Ovary (tissue), 7 donors: ENCODE measurements at regions not wholly inside any gene's neighbourhood (a gene's known extent, or its start where the extent isn't known, plus 50 kb on each side); places are given as distances from the start of the nearest gene placed in this dataset.

ENCODE experiments used
- DNase-seq, 5 donors: peaks; one replicate each; pipeline ENCODE4 v3.0.0-alpha.2; 2019 to 2020
- H3K27ac ChIP-seq, 2 donors: fragments of 200-600 bp; one replicate each; pipeline versions ENCODE4 v1.5.1 to v1.8.0; 2019 to 2022
- H3K27me3 ChIP-seq: fragments of 200-600 bp; one replicate; pipeline ENCODE4 v1.8.0; 2022
- H3K36me3 ChIP-seq: fragments of 200-600 bp; sonication (generic); one replicate; pipeline ENCODE4 v1.5.1; 2019
- H3K4me1 ChIP-seq: one replicate; pipeline ENCODE4 v1.8.1; 2013; ENCODE audit warnings: mild to moderate bottlenecking, moderate library complexity; ENCODE audit not compliant: insufficient read depth
- H3K4me3 ChIP-seq: fragments of 200-600 bp; sonication (generic); one replicate; pipeline ENCODE4 v1.5.1; 2017
- H3K9me3 ChIP-seq, 2 donors: fragments of 200-600 bp in 1 of 2; sonication (generic) in 1 of 2; one replicate each; pipeline versions ENCODE4 v1.5.1 to v1.8.1; 2013 to 2019; ENCODE audit warnings: mild to moderate bottlenecking in 1 of 2, moderate library complexity in 1 of 2
- EP300 ChIP-seq: sonication (generic); formaldehyde crosslinking; IDR thresholded peaks from one replicate; pipeline ENCODE4 v1.6.1; 2017; ENCODE audit warnings: antibody characterized with exemption
- POLR2A ChIP-seq: fragments of 450-650 bp; IDR thresholded peaks from one replicate; pipeline ENCODE4 v1.6.1; 2017; ENCODE audit warnings: antibody characterized with exemption, mild to moderate bottlenecking, moderate library complexity
- WGBS, 3 donors: extraction: QIAGEN DNeasy Blood & Tissue Kit in 1 of 3; methylation state at CpG; one replicate each; pipeline versions ENCODE4 v1.1.5 to v1.1.7; 2013 to 2017; 5-methylcytosine and 5-hydroxymethylcytosine counted together
- intact Hi-C, 4 donors: fragments of 100-400 bp; cut with DNase I; formaldehyde crosslinking; loops; one replicate each; pipeline versions ENCODE4 v1.11.0 to v1.15.1; 2022 to 2023
- TF ChIP-seq, protein P1 (sequence below), 3 donors: fragments of 450-650 bp in 2 of 3; fragments of 200-600 bp in 1 of 3; IDR thresholded peaks; one replicate each; pipeline versions ENCODE4 v1.5.1 to v1.8.0; 2016 to 2022; ENCODE audit warnings: antibody characterized with exemption in 3 of 3, mild to moderate bottlenecking in 1 of 3
- donor health status: DM: no; HTN: no; CAD: no; lungs with moderate emphysema.
- donor health status: DM: no; HTN: no; CAD: no.
- donor health status: Bipolar disorder and iron deficiency.
- donor health status: DM: no; HTN: no; CAD: no.
- donor health status: DM: yes; HTN: yes; CAD: no.

DNA sequence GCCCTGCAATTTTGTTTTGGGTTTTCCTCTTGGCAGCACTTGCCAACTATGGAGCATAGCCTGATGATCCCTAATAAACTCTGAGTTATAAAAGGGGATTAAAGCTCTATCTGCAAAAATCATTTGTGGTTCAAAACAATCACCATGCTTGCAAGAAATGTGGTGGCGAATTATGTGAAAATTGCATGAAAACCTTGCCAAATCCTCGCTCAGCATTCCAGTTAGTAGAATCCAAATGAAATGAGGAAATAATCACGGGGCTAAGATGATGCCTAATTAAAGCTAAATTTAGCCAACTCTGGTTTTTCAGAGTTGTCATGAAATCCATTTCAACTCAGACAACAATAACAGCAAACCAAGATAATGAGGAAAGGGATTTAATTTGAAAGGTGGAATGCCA, 73.0 kb upstream of the PROK2 start:
- Histone ChIP-seq H3K4me1 (no peaks in the 10 kb centered on the region), H3K27ac (no peak overlapping the region), H3K9me3 (peaks cover 0 to 9% of the 10 kb centered on the region in 2 donors), H3K36me3 (no peaks in the 10 kb centered on the region), H3K4me3 (no peak overlapping the region), H3K27me3 (no peaks in the 10 kb centered on the region)
- intact Hi-C loops, result no loop called here
- WGBS, 3 donors, result 37 to 43% (median 40%) methylated on average over 3 of the region's 3 CpGs
- no peak for TF ChIP-seq EP300
- TF ChIP-seq, protein P1, sequence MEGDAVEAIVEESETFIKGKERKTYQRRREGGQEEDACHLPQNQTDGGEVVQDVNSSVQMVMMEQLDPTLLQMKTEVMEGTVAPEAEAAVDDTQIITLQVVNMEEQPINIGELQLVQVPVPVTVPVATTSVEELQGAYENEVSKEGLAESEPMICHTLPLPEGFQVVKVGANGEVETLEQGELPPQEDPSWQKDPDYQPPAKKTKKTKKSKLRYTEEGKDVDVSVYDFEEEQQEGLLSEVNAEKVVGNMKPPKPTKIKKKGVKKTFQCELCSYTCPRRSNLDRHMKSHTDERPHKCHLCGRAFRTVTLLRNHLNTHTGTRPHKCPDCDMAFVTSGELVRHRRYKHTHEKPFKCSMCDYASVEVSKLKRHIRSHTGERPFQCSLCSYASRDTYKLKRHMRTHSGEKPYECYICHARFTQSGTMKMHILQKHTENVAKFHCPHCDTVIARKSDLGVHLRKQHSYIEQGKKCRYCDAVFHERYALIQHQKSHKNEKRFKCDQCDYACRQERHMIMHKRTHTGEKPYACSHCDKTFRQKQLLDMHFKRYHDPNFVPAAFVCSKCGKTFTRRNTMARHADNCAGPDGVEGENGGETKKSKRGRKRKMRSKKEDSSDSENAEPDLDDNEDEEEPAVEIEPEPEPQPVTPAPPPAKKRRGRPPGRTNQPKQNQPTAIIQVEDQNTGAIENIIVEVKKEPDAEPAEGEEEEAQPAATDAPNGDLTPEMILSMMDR (IDR thresholded peaks at IDR 0.05), result no peak
- TF ChIP-seq POLR2A, result no peak
- DNase-seq, result no peak

DNA sequence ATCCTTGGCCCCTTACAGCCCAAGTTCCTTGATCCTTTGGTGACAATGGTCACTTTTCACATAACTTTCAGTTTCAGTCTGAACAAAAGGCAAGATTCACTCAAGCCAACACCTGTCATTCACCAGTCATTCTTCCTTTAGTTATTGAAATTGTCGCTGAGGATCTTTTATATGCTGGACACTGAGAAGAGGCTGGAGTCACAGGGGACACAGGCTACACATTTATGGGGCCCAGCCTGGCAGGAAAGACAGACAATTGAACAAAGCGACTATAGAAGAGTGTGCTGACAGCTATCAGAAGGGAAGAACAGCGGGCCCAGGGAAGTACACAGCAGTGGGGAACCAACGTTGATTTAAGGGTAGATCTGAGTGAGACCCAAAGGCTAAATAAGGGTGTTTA, 69.8 kb upstream of the PROK2 start:
- WGBS, 3 donors, result 92 to 94% (median 93%) methylated on average over 4 of the region's 4 CpGs
- intact Hi-C loops, result no loop called here
- no peaks in the 10 kb centered on the region for H3K4me1 ChIP-seq
- no peak overlapping the region for H3K4me3 ChIP-seq
- no peak for DNase-seq
- no peaks in the 10 kb centered on the region for H3K36me3 ChIP-seq
- no peaks in the 10 kb centered on the region for H3K27me3 ChIP-seq
- H3K9me3 ChIP-seq, result no peaks in the 10 kb centered on the region
- no peak for TF ChIP-seq EP300
- TF ChIP-seq POLR2A, result no peak
- TF ChIP-seq, protein P1 (IDR thresholded peaks at IDR 0.05), result no peak
- no peak overlapping the region for H3K27ac ChIP-seq

DNA sequence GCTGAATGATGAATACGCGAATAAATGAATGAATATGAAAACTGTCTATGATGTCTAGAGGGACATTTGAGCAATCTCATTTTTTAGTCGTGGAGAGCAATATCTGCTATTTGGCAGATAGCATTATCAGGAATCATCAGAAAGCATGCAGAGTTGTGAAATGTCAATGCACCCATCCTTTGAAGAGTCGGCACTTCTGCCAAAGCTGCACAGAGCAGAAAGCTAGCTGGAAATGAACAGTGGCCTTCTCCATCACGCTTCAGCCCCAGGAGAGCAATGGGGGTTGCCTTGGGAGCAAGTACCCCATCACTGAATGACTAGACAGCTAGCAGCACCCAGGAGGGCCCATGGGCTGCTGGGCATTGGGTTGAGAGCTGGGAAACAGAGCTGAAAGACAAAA, 69.1 kb upstream of the PROK2 start:
- no peak for DNase-seq
- H3K4me3 ChIP-seq, result no peak overlapping the region
- H3K27ac ChIP-seq, result no peak overlapping the region
- intact Hi-C loops, result no loop called here
- no peaks in the 10 kb centered on the region for H3K27me3 ChIP-seq
- H3K36me3 ChIP-seq, result no peaks in the 10 kb centered on the region
- no peaks in the 10 kb centered on the region for H3K4me1 ChIP-seq
- H3K9me3 ChIP-seq, result no peaks in the 10 kb centered on the region
- WGBS, 3 donors, result 67 to 74% (median 74%) methylated on average over 5 of the region's 5 CpGs
- TF ChIP-seq, protein P1 (IDR thresholded peaks at IDR 0.05), result no peak
- TF ChIP-seq POLR2A (no peak), EP300 (no peak)

DNA sequence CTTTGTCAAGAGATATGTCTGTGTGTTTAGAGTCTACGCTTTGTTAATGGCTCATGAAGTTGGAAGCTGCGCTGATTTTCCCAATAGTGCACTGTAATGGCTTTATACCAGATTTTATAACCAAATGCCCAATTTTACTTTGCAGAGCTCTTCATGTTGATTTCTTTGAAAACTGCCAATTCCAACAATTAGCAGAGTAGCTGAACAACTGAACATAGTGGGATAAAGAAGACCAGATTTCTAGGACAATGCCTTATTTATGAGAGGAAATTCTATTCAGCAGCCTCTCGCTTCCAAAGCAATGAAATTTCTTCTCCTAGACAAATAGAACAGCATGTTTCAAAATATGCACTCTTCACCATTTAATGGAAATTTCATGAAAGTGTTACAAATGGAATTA, 66.9 kb upstream of the PROK2 start:
- DNase-seq, result no peak
- Histone ChIP-seq H3K9me3 (no peaks in the 10 kb centered on the region), H3K4me1 (no peaks in the 10 kb centered on the region), H3K27ac (no peak overlapping the region), H3K27me3 (no peaks in the 10 kb centered on the region), H3K36me3 (no peaks in the 10 kb centered on the region), H3K4me3 (no peak overlapping the region)
- WGBS, 3 donors, result 94 to 95% (median 95%) methylated on average over 3 of the region's 3 CpGs
- intact Hi-C loops, result no loop called here
- TF ChIP-seq EP300 (no peak), POLR2A (no peak)
- TF ChIP-seq, protein P1 (IDR thresholded peaks at IDR 0.05), result no peak

DNA sequence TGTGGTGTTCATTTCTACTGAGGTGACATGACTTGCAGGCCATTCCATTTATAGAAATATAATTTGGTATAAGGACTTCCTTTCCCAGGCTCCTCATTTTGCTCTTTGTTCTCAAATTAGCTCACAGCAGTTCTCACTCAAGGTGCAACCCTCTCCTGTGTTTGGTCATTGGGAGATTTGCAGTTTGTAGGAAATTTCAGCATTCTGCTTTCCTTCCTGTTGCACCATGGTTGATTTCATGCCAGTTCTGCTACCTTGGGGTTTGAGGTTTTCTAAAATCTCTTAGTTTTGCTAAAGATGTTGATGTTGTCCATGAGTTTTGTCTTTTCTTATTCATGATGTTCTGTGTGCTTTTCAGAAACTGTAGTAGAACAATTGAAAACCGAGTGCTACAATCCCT, 65.7 kb upstream of the PROK2 start:
- Histone ChIP-seq H3K9me3 (no peaks in the 10 kb centered on the region), H3K36me3 (no peaks in the 10 kb centered on the region), H3K4me1 (no peaks in the 10 kb centered on the region), H3K27me3 (no peaks in the 10 kb centered on the region), H3K4me3 (no peak overlapping the region), H3K27ac (no peak overlapping the region)
- WGBS, 3 donors, result 59 to 63% (median 62%) methylated on average over 1 of the region's 1 CpG
- no peak for DNase-seq
- intact Hi-C loops, result no loop called here
- no peak for TF ChIP-seq POLR2A
- no peak for TF ChIP-seq EP300
- TF ChIP-seq, protein P1 (IDR thresholded peaks at IDR 0.05), result no peak
